Astrocyte (in vitro differentiated cells and primary cell): ENCODE measurements at regions not wholly inside any gene's neighbourhood (a gene's known extent, or its start where the extent isn't known, plus 50 kb on each side); places are given as distances from the start of the nearest gene placed in this dataset.

Source experiments
- DNase-seq: peaks from one replicate; pipeline ENCODE4 v3.0.0-alpha.2; 2010; ENCODE audit warnings: low read depth
- FAIRE-seq: peaks from 2 replicates; lab custom pipeline; 2011; peaks lifted over from hg19 to GRCh38; lab: Jason Lieb, UNC
- H2AFZ ChIP-seq: 2 replicates; pipeline ENCODE4 v1.6.0; 2012; ENCODE audit warnings: low read depth, low read length, inconsistent platforms
- H3K27ac ChIP-seq: 2 replicates; pipeline ENCODE4 v1.5.1; 2011; ENCODE audit warnings: low read depth, low read length, inconsistent platforms
- H3K27me3 ChIP-seq: 2 replicates; pipeline ENCODE4 v1.6.0; 2011; ENCODE audit warnings: low read length, inconsistent platforms; ENCODE audit not compliant: insufficient read depth
- H3K36me3 ChIP-seq: 2 replicates; pipeline ENCODE4 v1.5.1; 2011; ENCODE audit warnings: low read length, inconsistent platforms; ENCODE audit not compliant: insufficient read depth
- H3K4me1 ChIP-seq: 2 replicates; pipeline ENCODE4 v1.5.1; 2011; ENCODE audit warnings: low read length, inconsistent platforms; ENCODE audit not compliant: insufficient read depth
- H3K4me2 ChIP-seq: 2 replicates; pipeline ENCODE4 v1.6.0; 2012; ENCODE audit warnings: low read length, inconsistent platforms
- H3K4me3 ChIP-seq: 2 replicates; pipeline ENCODE4 v1.5.1; 2011; ENCODE audit warnings: low read depth, mild to moderate bottlenecking, low read length, inconsistent platforms; ENCODE audit not compliant: insufficient read depth
- H3K79me2 ChIP-seq: 2 replicates; pipeline ENCODE4 v1.6.0; 2012; ENCODE audit warnings: mild to moderate bottlenecking, low read length, inconsistent platforms; ENCODE audit not compliant: insufficient read depth
- H3K9ac ChIP-seq: 2 replicates; pipeline ENCODE4 v1.6.0; 2012; ENCODE audit warnings: mild to moderate bottlenecking, low read length, inconsistent platforms
- H3K9me3 ChIP-seq: 2 replicates; pipeline ENCODE4 v1.5.1; 2012; ENCODE audit warnings: low read depth, mild to moderate bottlenecking, low read length, inconsistent platforms; ENCODE audit not compliant: insufficient read depth
- H4K20me1 ChIP-seq: 2 replicates; pipeline ENCODE4 v1.6.0; 2012; ENCODE audit warnings: low read length, inconsistent platforms; ENCODE audit not compliant: insufficient read depth
- H3K27ac Mint-ChIP-seq: one replicate; pipeline ENCODE4 v1.8.0; 2021; ENCODE audit warnings: mild to moderate bottlenecking, mixed read lengths; ENCODE audit not compliant: unreplicated experiment
- H3K27me3 Mint-ChIP-seq: one replicate; pipeline ENCODE4 v1.8.0; 2021; ENCODE audit warnings: low read depth, mixed read lengths; ENCODE audit not compliant: unreplicated experiment
- H3K36me3 Mint-ChIP-seq: one replicate; pipeline ENCODE4 v1.8.0; 2021; ENCODE audit warnings: low read depth, mixed read lengths; ENCODE audit not compliant: unreplicated experiment
- H3K4me1 Mint-ChIP-seq: one replicate; pipeline ENCODE4 v1.8.0; 2021; ENCODE audit warnings: low read depth, mixed read lengths; ENCODE audit not compliant: unreplicated experiment
- H3K4me3 Mint-ChIP-seq: one replicate; pipeline ENCODE4 v1.8.0; 2021; ENCODE audit warnings: mild to moderate bottlenecking, moderate library complexity, mixed read lengths; ENCODE audit not compliant: unreplicated experiment
- H3K9me3 Mint-ChIP-seq: one replicate; pipeline ENCODE4 v1.8.0; 2021; ENCODE audit warnings: mild to moderate bottlenecking, mixed read lengths; ENCODE audit not compliant: unreplicated experiment
- EZH2 ChIP-seq: IDR thresholded peaks from 2 replicates; pipeline ENCODE4 v1.6.1; 2012; ENCODE audit warnings: mild to moderate bottlenecking, low read length, inconsistent platforms; ENCODE audit not compliant: insufficient read depth
- TF ChIP-seq, protein P1 (sequence below): IDR thresholded peaks from 2 replicates; pipeline ENCODE4 v1.5.1; 2011; ENCODE audit warnings: low read depth, mild to moderate bottlenecking, inconsistent platforms, low read length, moderate library complexity; ENCODE audit not compliant: insufficient read depth

DNA sequence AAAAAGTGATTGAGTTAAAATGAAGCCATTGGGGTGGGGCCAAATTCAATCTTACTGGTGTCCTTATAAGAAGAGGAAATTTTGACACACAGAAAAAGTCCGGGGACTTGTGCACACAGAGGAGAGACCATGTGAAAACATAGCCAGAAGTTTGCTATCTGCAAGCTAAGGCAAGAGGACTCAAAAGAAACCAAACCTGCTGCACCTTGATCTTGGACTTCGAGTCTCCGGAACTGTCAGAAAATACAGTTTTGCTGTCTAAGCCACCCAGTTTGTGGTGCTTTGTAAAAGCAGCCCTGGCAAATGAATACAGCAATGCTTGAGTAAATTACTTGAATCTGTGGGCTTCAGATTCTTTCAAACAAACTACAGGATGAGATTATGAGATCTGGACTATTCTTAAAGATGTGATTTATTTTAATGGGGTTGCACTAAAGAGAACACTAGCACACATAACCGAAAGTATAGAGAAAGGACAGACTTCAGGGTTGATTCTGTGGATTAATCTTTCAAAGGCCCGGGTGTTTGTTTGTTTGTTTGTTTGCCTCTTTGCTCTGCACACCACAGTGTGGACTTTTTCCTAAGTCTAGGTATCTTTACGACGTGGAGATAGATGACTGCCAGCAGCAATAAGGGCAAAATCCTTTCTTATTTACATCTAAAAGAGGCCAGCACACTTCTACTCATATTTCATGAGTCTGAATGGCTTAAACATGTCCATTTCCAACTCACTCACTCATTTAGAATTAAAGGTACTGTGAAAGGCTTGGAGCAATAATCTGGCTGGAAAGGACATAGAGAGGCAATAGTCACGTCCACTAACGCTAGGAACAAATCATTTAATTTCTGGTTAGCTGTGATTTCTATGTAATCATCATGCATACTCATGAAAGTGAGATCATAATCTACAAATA, 53.9 kb upstream of the SSR3 start:
- peaks cover 21% of the 10 kb centered on the region for H3K4me1 Mint-ChIP-seq
- H3K9ac ChIP-seq = no peak overlapping the region
- H2AFZ ChIP-seq = no peak overlapping the region
- no peak for FAIRE-seq
- no peak overlapping the region for H3K4me3 Mint-ChIP-seq
- H3K36me3 ChIP-seq = no peaks in the 10 kb centered on the region
- H3K9me3 ChIP-seq = no peaks in the 10 kb centered on the region
- no peaks in the 10 kb centered on the region for H3K36me3 Mint-ChIP-seq
- no peaks in the 10 kb centered on the region for H4K20me1 ChIP-seq
- H3K4me1 ChIP-seq = peaks cover 13% of the 10 kb centered on the region
- H3K27ac ChIP-seq = no peak overlapping the region
- H3K9me3 Mint-ChIP-seq = no peaks in the 10 kb centered on the region
- no peak overlapping the region for H3K4me2 ChIP-seq
- no peaks in the 10 kb centered on the region for H3K79me2 ChIP-seq
- no peaks in the 10 kb centered on the region for H3K27me3 ChIP-seq
- H3K4me3 ChIP-seq = no peak overlapping the region
- no peaks in the 10 kb centered on the region for H3K27me3 Mint-ChIP-seq
- no peak for DNase-seq
- H3K27ac Mint-ChIP-seq = no peak overlapping the region
- TF ChIP-seq, protein P1, sequence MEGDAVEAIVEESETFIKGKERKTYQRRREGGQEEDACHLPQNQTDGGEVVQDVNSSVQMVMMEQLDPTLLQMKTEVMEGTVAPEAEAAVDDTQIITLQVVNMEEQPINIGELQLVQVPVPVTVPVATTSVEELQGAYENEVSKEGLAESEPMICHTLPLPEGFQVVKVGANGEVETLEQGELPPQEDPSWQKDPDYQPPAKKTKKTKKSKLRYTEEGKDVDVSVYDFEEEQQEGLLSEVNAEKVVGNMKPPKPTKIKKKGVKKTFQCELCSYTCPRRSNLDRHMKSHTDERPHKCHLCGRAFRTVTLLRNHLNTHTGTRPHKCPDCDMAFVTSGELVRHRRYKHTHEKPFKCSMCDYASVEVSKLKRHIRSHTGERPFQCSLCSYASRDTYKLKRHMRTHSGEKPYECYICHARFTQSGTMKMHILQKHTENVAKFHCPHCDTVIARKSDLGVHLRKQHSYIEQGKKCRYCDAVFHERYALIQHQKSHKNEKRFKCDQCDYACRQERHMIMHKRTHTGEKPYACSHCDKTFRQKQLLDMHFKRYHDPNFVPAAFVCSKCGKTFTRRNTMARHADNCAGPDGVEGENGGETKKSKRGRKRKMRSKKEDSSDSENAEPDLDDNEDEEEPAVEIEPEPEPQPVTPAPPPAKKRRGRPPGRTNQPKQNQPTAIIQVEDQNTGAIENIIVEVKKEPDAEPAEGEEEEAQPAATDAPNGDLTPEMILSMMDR = no peak
- no peak for TF ChIP-seq EZH2

DNA sequence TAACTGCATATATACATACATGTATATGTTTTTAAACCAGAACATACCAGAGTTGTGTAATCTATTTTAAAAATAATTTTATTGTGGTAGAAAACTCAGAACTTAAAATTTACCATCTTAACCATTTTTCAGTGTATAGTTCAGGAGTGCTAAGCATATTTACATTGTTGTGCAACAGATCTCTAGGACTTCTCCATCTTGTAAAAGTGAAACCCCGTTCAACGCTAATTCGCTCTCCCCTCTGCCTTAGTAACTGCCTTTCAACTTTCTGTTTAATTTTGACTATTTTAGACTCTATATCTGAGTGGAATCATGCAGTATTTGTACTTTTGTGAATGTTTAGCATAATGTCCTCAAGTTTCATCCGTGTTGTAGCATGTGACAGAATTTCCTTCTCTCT, 51.8 kb upstream of the SSR3 start:
- H3K4me1 Mint-ChIP-seq = peaks cover 26% of the 10 kb centered on the region
- peaks cover 13% of the 10 kb centered on the region for H3K4me1 ChIP-seq
- H3K9ac ChIP-seq = no peak overlapping the region
- H3K79me2 ChIP-seq = no peaks in the 10 kb centered on the region
- peak overlapping the region; percentile 96 for H3K27ac Mint-ChIP-seq
- DNase-seq = no peak
- H3K36me3 Mint-ChIP-seq = no peaks in the 10 kb centered on the region
- no peaks in the 10 kb centered on the region for H4K20me1 ChIP-seq
- no peaks in the 10 kb centered on the region for H3K9me3 ChIP-seq
- peak overlapping the region; percentile 98 for H3K4me2 ChIP-seq
- H3K9me3 Mint-ChIP-seq = no peaks in the 10 kb centered on the region
- no peak overlapping the region for H3K4me3 ChIP-seq
- no peaks in the 10 kb centered on the region for H3K27me3 Mint-ChIP-seq
- H3K27me3 ChIP-seq = no peaks in the 10 kb centered on the region
- H3K4me3 Mint-ChIP-seq = no peak overlapping the region
- no peaks in the 10 kb centered on the region for H3K36me3 ChIP-seq
- peak overlapping the region; percentile 89 for H3K27ac ChIP-seq
- TF ChIP-seq, protein P1 = no peak
- TF ChIP-seq EZH2 = no peak
- FAIRE-seq = no peak
- H2AFZ ChIP-seq = no peak overlapping the region
